A549 (cell line): ENCODE measurements at regions not wholly inside any gene's neighbourhood (a gene's known extent, or its start where the extent isn't known, plus 50 kb on each side); places are given as distances from the start of the nearest gene placed in this dataset.

Source experiments
- ATAC-seq, 2 experiments: fragments of 200-7000 bp in 1 of 2; fragments of >200 bp in 1 of 2; cut with Nextera tagmentation in 1 of 2; cut with Tn5 transposase in 1 of 2; 3 replicates each; pipeline versions ENCODE4 v1.8.0 to v1.9.1; 2018 to 2020; ENCODE audit warnings: mild to moderate bottlenecking in 1 of 2, moderate library complexity in 1 of 2
- CTCF ChIA-PET: fragments of 300-600 bp; sonication (Branson Sonifier 250); formaldehyde crosslinking; extraction: SDS; loops from one replicate; lab custom pipeline; 2021; ENCODE audit warnings: antibody characterized with exemption, inconsistent platforms; lab: Yijun Ruan, JAX
- POLR2A ChIA-PET: fragments of 350-600 bp; formaldehyde crosslinking; extraction: SDS; loops from one replicate; lab custom pipeline; 2021; ENCODE audit warnings: antibody characterized with exemption, inconsistent platforms; lab: Yijun Ruan, JAX
- DNase-seq, 2 experiments: peaks; one replicate each; pipeline versions ENCODE4 v3.0.0 to v3.0.0-alpha.2; 2011 to 2016; ENCODE audit warnings: low read depth in 1 of 2, low spot score in 1 of 2
- FAIRE-seq: peaks from 2 replicates; lab custom pipeline; 2011; peaks lifted over from hg19 to GRCh38; lab: Jason Lieb, UNC
- H3K27ac ChIP-seq, 2 experiments: fragments of >200 bp; sonication (Bioruptor Twin); formaldehyde crosslinking; 3 replicates each; pipeline ENCODE4 v1.5.1; 2016 to 2017
- H3K4me1 ChIP-seq: fragments of >200 bp; sonication (Bioruptor Twin); formaldehyde crosslinking; 3 replicates; pipeline ENCODE4 v1.6.1; 2016
- H3K4me2 ChIP-seq: fragments of >200 bp; sonication (Bioruptor Twin); formaldehyde crosslinking; 3 replicates; pipeline ENCODE4 v1.6.1; 2016
- H3K4me3 ChIP-seq: fragments of >200 bp; sonication (Bioruptor Twin); formaldehyde crosslinking; 3 replicates; pipeline ENCODE4 v1.5.1; 2016
- H3K9me3 ChIP-seq: fragments of >200 bp; sonication (Bioruptor Twin); formaldehyde crosslinking; 3 replicates; pipeline ENCODE4 v1.6.1; 2016
- ATOH8 ChIP-seq: fragments of 250-450 bp; sonication (Bioruptor Pico); IDR thresholded peaks from 2 replicates; pipeline ENCODE4 v1.5.0; 2020; ENCODE audit warnings: low read depth, mild to moderate bottlenecking, moderate library complexity
- BHLHE40 ChIP-seq: IDR thresholded peaks from 2 replicates; pipeline ENCODE4 v1.6.1; 2012; ENCODE audit warnings: low read depth, low read length, inconsistent platforms
- CBX2 ChIP-seq: fragments of 200-600 bp; sonication (generic); IDR thresholded peaks from 2 replicates; pipeline ENCODE4 v1.6.1; 2016; ENCODE audit warnings: low read depth, mild to moderate bottlenecking, borderline replicate concordance
- CHD2 ChIP-seq: fragments of 150-350 bp; IDR thresholded peaks from 2 replicates; pipeline ENCODE4 v1.6.1; 2014; ENCODE audit warnings: low read length; ENCODE audit not compliant: partially characterized antibody
- CHD4 ChIP-seq: fragments of 200-600 bp; sonication (generic); IDR thresholded peaks from 2 replicates; pipeline ENCODE4 v1.6.1; 2016; ENCODE audit warnings: antibody characterized with exemption, mild to moderate bottlenecking, borderline replicate concordance
- CTCF ChIP-seq: fragments of >200 bp; sonication (Bioruptor Twin); formaldehyde crosslinking; IDR thresholded peaks from 3 replicates; pipeline ENCODE4 v1.5.1; 2016
- EHF ChIP-seq: fragments of 250-450 bp; sonication (Bioruptor Pico); IDR thresholded peaks from 2 replicates; pipeline ENCODE4 v1.5.0; 2020; ENCODE audit warnings: mild to moderate bottlenecking
- EP300 ChIP-seq, 2 experiments: fragments of >200 bp; sonication (Bioruptor Twin); formaldehyde crosslinking; IDR thresholded peaks; 2 replicates in 1 of 2; 3 replicates in 1 of 2; pipeline ENCODE4 v1.6.1; 2016 to 2017
- ESRRA ChIP-seq: fragments of 150-350 bp; IDR thresholded peaks from 2 replicates; pipeline ENCODE4 v1.6.1; 2014; ENCODE audit warnings: mild to moderate bottlenecking, low read length, borderline replicate concordance
- FOXS1 ChIP-seq: fragments of 250-450 bp; sonication (Bioruptor Pico); IDR thresholded peaks from 2 replicates; pipeline ENCODE4 v1.5.0; 2020; ENCODE audit warnings: mild to moderate bottlenecking, moderate library complexity
- GATA3 ChIP-seq: IDR thresholded peaks from 2 replicates; pipeline ENCODE4 v1.6.1; 2012; ENCODE audit warnings: borderline replicate concordance
- HOXB5 ChIP-seq: fragments of 250-450 bp; sonication (Bioruptor Pico); IDR thresholded peaks from 2 replicates; pipeline ENCODE4 v1.5.0; 2020; ENCODE audit warnings: mild to moderate bottlenecking, moderate library complexity
- MAX ChIP-seq: IDR thresholded peaks from 2 replicates; pipeline ENCODE4 v1.6.1; 2012
- NFE2L2 ChIP-seq: fragments of 150-350 bp; conservative IDR thresholded peaks from 2 replicates; pipeline ENCODE4 v1.6.1; 2014; ENCODE audit warnings: low read length
- NR3C1 ChIP-seq: fragments of >200 bp; sonication (Bioruptor Twin); formaldehyde crosslinking; IDR thresholded peaks from 3 replicates; pipeline ENCODE4 v1.6.1; 2017
- PBX3 ChIP-seq: IDR thresholded peaks from 2 replicates; pipeline ENCODE4 v1.6.1; 2012
- PHF8 ChIP-seq: fragments of 200-600 bp; sonication (generic); IDR thresholded peaks from 2 replicates; pipeline ENCODE4 v1.6.1; 2016; ENCODE audit warnings: low read depth, mild to moderate bottlenecking, antibody characterized with exemption, moderate library complexity, borderline replicate concordance
- RAD21 ChIP-seq, 2 experiments: fragments of >200 bp in 1 of 2; sonication (Bioruptor Twin) in 1 of 2; formaldehyde crosslinking in 1 of 2; IDR thresholded peaks in 1 of 2; conservative IDR thresholded peaks in 1 of 2; 2 replicates in 1 of 2; 3 replicates in 1 of 2; pipeline ENCODE4 v1.6.1; 2012 to 2018; ENCODE audit warnings: inconsistent platforms in 1 of 2
- RCOR1 ChIP-seq: fragments of 150-350 bp; IDR thresholded peaks from 2 replicates; pipeline ENCODE4 v1.6.1; 2014; ENCODE audit warnings: antibody characterized with exemption, low read length, low read depth
- USF2 ChIP-seq: fragments of 450-650 bp; IDR thresholded peaks from 2 replicates; pipeline ENCODE4 v1.6.1; 2014; ENCODE audit warnings: antibody characterized with exemption
- ZNF302 ChIP-seq: fragments of 250-450 bp; sonication (Bioruptor Pico); IDR thresholded peaks from 2 replicates; pipeline ENCODE4 v1.9.0; 2021; ENCODE audit warnings: inconsistent platforms, mild to moderate bottlenecking, moderate library complexity
- ZSCAN20 ChIP-seq: fragments of 250-450 bp; sonication (Bioruptor Pico); IDR thresholded peaks from 2 replicates; pipeline ENCODE4 v1.8.0; 2022; ENCODE audit warnings: mild to moderate bottlenecking, moderate library complexity
- WGBS: methylation state at CpG from one replicate; pipeline ENCODE4 v1.1.6; 2017; ENCODE audit errors: missing lambda C conversion rate; 5-methylcytosine and 5-hydroxymethylcytosine counted together

GRCh38 chr3:177883957-177884356 is 652.3 kb upstream of the KCNMB2 start:
- DNase-seq (no peak), FAIRE-seq (no peak), ATAC-seq (no peak)
- H3K9me3 ChIP-seq, result no peaks in the 10 kb centered on the region
- H3K4me2 ChIP-seq, result no peak overlapping the region
- no peaks in the 10 kb centered on the region for H3K4me1 ChIP-seq
- H3K4me3 ChIP-seq, result no peak overlapping the region
- TF ChIP-seq USF2 (no peak), GATA3 (no peak), CHD2 (no peak), ATOH8 (CRISPR knock-in tag) (no peak), HOXB5 (CRISPR knock-in tag) (no peak), RAD21 (conservative IDR thresholded peaks at IDR 0.05 in 1 of 2, IDR thresholded peaks at IDR 0.05 in 1 of 2) (no peak), CBX2 (no peak), EP300 (IDR thresholded peaks at IDR 0.05) (no peak), PBX3 (no peak), BHLHE40 (no peak), MAX (no peak), NR3C1 (no peak), ZSCAN20 (CRISPR knock-in tag) (no peak)
- no peak overlapping the region for H3K27ac ChIP-seq
- WGBS, result 87% methylated on average over 1 of the region's 1 CpG
- ChIA-PET CTCF (no interaction called here), POLR2A (no interaction called here)

GRCh38 chr3:177885063-177885462 is 651.2 kb upstream of the KCNMB2 start:
- Histone ChIP-seq H3K4me1 (no peaks in the 10 kb centered on the region), H3K27ac (no peak overlapping the region), H3K9me3 (no peaks in the 10 kb centered on the region), H3K4me3 (no peak overlapping the region), H3K4me2 (no peak overlapping the region)
- 87% methylated on average over 5 of the region's 5 CpGs for WGBS
- POLR2A ChIA-PET, result no interaction called here
- DNase-seq (no peak), FAIRE-seq (no peak), ATAC-seq (no peak)
- TF ChIP-seq PHF8, result no peak
- no peak for TF ChIP-seq ZSCAN20 (CRISPR knock-in tag)
- TF ChIP-seq MAX, result no peak
- no peak for TF ChIP-seq RCOR1
- TF ChIP-seq BHLHE40, result no peak
- TF ChIP-seq CHD4, result no peak
- no peak for TF ChIP-seq EHF (CRISPR knock-in tag)
- no peak for TF ChIP-seq CTCF
- no peak for TF ChIP-seq NFE2L2
- TF ChIP-seq ZNF302, result no peak
- no peak for TF ChIP-seq PBX3
- TF ChIP-seq ESRRA, result no peak
- no peak for TF ChIP-seq FOXS1 (CRISPR knock-in tag)
- CTCF ChIA-PET, result no interaction called here
